T follicular helper cell (primary cell): ENCODE measurements at regions not wholly inside any gene's neighbourhood (a gene's known extent, or its start where the extent isn't known, plus 50 kb on each side); places are given as distances from the start of the nearest gene placed in this dataset.
"Not testable (repeated sequence)": the region's sequence is repeated elsewhere in the genome, so short reads cannot be mapped to it uniquely, and the experiment has no call there.

Experiments
- DNase-seq: peaks from one replicate; pipeline ENCODE4 v3.0.0-alpha.2; 2020; ENCODE audit warnings: low read depth

- DNase-seq: no peak
Observed at GRCh38 chr6:90463359-90463758, 123.5 kb downstream of the MAP3K7 start.

- no peak for DNase-seq
Observed at GRCh38 chr6:90462102-90462501, 124.8 kb downstream of the MAP3K7 start.

- no peak for DNase-seq
Observed at GRCh38 chr6:90461383-90461782, 125.5 kb downstream of the MAP3K7 start.

- DNase-seq: no peak
Observed at GRCh38 chr6:90460051-90460450, 126.8 kb downstream of the MAP3K7 start.

- no peak for DNase-seq
Observed at GRCh38 chr6:90459225-90459758, 127.6 kb downstream of the MAP3K7 start.

- peak; percentile 15 for DNase-seq
Observed at GRCh38 chr6:90458353-90459224, 128.3 kb downstream of the MAP3K7 start.

- no peak for DNase-seq
Observed at GRCh38 chr6:90457867-90458259, 129.0 kb downstream of the MAP3K7 start.

GRCh38 chr6:90456997-90457866 lies 129.6 kb downstream of the MAP3K7 start:
- DNase-seq: not testable (repeated sequence)

- no peak for DNase-seq
Observed at GRCh38 chr6:90456001-90456400, 130.9 kb downstream of the MAP3K7 start.

- no peak for DNase-seq
Observed at GRCh38 chr6:90454836-90455427, 131.9 kb downstream of the MAP3K7 start.

- DNase-seq: no peak
Observed at GRCh38 chr6:90450268-90450953, 136.5 kb downstream of the MAP3K7 start.

GRCh38 chr6:90449311-90449710 lies 137.6 kb downstream of the MAP3K7 start:
- DNase-seq: no peak

- DNase-seq: no peak
Observed at GRCh38 chr6:90448836-90449235, 138.0 kb downstream of the MAP3K7 start.

- no peak for DNase-seq
Observed at GRCh38 chr6:90446164-90446563, 140.7 kb downstream of the MAP3K7 start.

- DNase-seq: no peak
Observed at GRCh38 chr6:90445533-90446108, 141.3 kb downstream of the MAP3K7 start.

GRCh38 chr6:90444160-90444714 lies 142.6 kb downstream of the MAP3K7 start:
- DNase-seq: no peak

GRCh38 chr6:90442366-90442765 lies 144.5 kb downstream of the MAP3K7 start:
- no peak for DNase-seq

GRCh38 chr6:90440586-90441283 lies 144.1 kb upstream of the BACH2 start:
- no peak for DNase-seq

GRCh38 chr6:90439586-90439985 lies 142.9 kb upstream of the BACH2 start:
- no peak for DNase-seq

GRCh38 chr6:90436403-90436802 lies 139.8 kb upstream of the BACH2 start:
- no peak for DNase-seq
